CD1c-positive myeloid dendritic cell (primary cell): ENCODE measurements at regions not wholly inside any gene's neighbourhood (a gene's known extent, or its start where the extent isn't known, plus 50 kb on each side); places are given as distances from the start of the nearest gene placed in this dataset.
"Not testable (repeated sequence)": the region's sequence is repeated elsewhere in the genome, so short reads cannot be mapped to it uniquely, and the experiment has no call there.

Experiments
- DNase-seq: peaks from one replicate; pipeline ENCODE4 v3.0.0-alpha.2; 2016; ENCODE audit errors: extremely low spot score

- not testable (repeated sequence) for DNase-seq
Observed at GRCh38 chr3:178348561-178349217, 187.5 kb upstream of the KCNMB2 start.

- DNase-seq = not testable (repeated sequence)
Observed at GRCh38 chr3:178349218-178349596, 187.0 kb upstream of the KCNMB2 start.

GRCh38 chr3:178350763-178351162 is 185.5 kb upstream of the KCNMB2 start:
- DNase-seq = no peak

GRCh38 chr3:178352326-178353005 is 183.8 kb upstream of the KCNMB2 start:
- no peak for DNase-seq

GRCh38 chr3:178353006-178353694 is 183.1 kb upstream of the KCNMB2 start:
- no peak for DNase-seq

GRCh38 chr3:178359728-178360127 is 176.5 kb upstream of the KCNMB2 start:
- no peak for DNase-seq

GRCh38 chr3:178363048-178363447 is 173.2 kb upstream of the KCNMB2 start:
- not testable (repeated sequence) for DNase-seq

- DNase-seq = no peak
Observed at GRCh38 chr3:178367817-178368617, 168.2 kb upstream of the KCNMB2 start.

DNA sequence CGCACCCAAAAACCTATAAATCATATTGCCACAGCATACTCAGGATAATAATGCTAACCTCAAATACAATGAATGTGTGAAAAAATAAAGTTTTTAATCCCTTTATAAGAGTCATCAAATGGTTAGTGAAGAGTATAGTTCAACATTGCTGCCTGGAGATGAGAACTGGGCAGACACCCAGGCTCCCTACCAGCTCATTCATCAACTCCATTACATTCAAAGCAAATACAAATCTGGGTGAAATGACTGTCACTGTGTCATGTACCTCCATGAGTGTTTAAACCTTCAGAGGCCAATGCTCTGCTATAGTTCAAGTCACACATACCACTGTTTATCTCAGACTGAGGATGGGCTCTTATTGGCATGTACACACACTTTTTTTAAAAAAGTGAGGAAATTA is 167.2 kb upstream of the KCNMB2 start:
- no peak for DNase-seq

DNA sequence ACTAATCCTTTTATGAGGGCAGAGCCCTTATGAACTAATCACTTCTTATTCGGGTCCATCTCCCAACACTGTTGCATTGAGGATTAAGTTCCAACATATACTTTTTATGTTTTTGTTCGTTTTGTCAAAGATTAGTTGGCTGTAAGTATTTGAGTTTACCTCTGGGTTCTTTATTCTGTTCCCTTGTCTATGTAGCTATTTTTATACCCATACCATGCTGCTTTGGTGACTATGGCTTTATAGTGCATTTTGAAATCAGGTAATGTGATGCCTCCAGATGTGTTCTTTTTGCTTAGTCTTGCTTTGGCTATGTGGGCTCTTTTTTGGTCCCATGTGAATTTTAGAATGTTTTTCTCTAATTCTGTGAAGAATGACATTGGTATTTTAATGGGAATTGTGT is 166.4 kb upstream of the KCNMB2 start:
- no peak for DNase-seq

DNA sequence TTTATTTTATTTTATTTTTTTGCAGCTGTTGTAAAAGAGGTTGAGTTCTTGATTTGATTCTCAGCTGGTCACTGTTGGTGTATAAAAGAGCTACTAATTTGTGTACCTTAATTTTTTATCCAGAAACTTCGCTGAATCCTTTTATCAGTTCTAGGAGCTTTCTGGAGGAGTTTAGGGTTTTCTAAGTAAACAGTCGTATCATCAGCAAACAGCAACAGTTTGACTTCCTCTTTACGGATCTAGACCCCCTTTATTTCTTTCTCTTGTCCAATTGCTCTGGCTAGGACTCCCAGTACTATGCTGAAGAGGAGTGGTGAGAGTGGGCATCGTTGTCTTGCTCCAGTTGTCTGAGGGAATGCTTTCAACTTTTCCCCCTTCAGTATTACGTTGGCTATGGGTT is 165.8 kb upstream of the KCNMB2 start:
- DNase-seq = no peak

- no peak for DNase-seq
Observed at GRCh38 chr3:178381555-178381954, 154.7 kb upstream of the KCNMB2 start.

DNA sequence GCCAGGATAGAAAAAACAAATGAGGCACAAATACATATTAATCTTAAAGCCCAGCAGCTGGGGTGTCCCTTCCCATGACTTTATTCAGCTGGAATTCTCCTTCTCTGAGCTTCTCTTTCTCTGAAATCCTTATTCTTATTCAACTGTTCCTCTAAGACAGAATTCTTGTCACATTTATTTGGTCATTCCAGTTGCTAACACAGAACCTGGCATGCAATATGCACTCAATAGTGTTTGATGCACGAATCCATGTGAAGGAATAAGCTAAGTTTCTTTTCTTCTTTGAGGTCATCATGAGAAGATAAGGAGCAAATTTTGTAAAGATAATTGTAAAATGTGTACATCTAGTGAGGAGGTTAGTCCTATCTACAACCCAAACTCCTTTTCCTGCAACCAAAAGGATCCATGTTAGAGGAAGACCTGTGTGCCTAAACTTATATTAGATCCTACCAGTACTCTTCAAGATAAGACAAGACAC is 154.2 kb upstream of the KCNMB2 start:
- no peak for DNase-seq

DNA sequence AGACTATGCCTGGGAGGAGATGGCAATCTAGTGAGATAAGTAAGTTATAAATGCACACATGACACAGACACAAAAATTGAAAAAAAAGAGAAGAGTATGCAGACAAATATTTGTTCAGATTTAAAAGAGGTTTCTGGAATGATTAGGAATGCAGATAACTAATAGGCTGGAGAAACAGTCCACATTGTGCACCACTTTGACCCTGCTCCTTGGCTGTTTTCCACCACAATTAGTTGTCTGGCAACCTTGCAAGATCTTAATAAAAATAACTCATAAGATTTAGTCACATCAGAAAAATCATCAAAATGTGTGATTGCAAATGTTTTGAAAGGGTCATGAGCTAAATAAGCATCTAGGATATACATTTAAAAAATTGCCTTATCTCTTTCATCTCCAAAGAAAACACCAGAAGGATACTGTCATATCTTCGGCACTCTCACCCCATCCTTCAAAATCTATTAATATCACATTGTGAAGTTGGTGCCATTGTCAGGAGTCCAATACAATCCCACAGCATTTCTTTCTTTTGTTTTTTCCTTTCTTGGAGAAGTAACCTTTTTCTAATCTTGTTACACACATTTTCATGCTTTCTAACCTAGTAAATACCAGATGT is 153.7 kb upstream of the KCNMB2 start:
- DNase-seq = no peak

- no peak for DNase-seq
Observed at GRCh38 chr3:178384321-178385230, 151.7 kb upstream of the KCNMB2 start.

DNA sequence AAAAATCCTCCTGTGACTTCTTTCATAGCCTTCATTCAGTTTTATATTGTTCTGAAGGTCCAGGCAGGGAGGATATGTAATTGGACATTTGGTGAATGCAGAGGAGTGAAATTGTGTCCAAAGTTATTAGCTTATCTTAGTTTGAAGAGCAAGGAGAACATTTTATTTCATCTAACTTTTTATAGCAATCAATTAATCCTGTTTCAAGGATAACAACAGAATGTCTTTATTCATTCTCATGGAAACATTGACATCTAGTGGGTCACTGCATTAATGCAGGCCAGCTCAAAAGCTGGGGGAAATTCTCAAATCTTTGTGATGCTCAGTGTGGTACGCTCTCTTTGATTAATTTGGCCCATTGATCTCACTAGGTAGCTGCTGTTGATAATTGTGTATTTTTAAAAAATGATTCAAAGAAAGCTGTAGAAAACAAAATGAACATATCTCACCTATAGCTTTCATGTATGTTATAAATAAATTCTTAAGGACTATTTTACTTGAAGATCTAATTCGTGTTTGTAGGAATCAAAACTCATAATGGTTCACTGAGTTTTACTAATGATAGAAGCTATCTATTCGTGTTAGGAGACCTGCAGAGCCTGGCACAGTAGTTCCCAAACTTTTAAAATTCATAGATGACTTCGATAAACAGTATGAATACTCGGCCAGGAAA is 150.8 kb upstream of the KCNMB2 start:
- DNase-seq = peak; percentile 40

DNA sequence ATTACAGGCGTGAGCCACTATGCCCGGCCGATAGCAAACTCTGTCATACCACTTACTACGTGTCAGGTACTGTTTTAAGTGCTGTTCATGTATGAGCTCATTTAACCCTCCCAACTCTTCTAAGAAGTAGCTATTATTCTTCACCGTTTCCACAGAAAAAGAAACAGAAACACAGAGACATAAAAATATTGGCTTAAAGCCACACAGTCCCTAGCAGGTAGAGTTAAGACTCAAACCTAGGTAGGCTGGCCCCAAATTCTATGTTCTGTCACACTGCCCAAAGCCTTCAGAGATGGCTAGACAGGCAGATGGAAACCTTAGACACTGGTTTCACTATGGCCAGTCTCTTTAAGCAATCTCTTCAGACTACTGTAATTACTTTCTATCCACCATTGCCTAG is 149.8 kb upstream of the KCNMB2 start:
- no peak for DNase-seq

GRCh38 chr3:178386880-178387279 is 149.4 kb upstream of the KCNMB2 start:
- no peak for DNase-seq

GRCh38 chr3:178388473-178388872 is 147.8 kb upstream of the KCNMB2 start:
- peak; percentile 5 for DNase-seq

DNA sequence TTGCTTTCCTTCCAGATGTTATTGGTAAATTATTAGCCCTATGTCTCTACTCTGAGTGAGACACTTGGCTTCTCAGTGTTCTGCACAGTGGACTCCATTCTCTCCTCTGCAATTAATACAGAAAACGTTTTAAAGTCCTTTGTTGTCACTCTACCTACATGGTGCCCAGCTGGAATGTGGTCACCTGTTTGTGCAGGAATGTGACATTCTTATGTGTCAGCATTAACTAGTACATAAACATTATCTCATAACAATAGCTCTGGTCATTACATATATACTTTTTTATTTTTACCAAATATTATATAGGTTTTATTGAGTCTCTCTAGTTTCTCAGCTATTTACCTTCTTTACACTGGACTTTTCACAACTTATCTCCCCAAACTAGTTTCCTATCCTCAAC is 147.0 kb upstream of the KCNMB2 start:
- no peak for DNase-seq
